ENCODE measurements at regions not wholly inside any gene's neighbourhood (a gene's known extent, or its start where the extent isn't known, plus 50 kb on each side); places are given as distances from the start of the nearest gene placed in this dataset.

DNA sequence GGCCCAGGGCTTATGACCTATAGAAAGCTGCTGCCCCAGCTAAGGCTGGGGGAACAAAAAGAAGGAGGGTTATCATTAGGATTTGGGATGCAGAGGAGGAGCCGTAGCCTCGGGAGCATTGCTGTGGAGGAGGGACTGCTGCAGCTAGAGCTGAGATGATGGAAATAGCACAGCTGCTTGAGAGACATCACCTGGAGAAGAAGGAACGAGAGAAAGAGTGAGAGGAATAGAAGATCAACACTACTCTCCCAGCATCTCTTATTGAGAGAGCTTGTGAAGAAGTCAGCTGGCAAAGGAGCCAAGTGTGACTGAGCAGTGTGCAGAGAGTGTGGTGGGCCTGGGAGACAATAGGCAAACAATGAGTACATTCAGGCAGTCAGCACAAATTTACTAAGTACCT is 100.7 kb upstream of the PLET1 start:
- no peak for DNase-seq

DNA sequence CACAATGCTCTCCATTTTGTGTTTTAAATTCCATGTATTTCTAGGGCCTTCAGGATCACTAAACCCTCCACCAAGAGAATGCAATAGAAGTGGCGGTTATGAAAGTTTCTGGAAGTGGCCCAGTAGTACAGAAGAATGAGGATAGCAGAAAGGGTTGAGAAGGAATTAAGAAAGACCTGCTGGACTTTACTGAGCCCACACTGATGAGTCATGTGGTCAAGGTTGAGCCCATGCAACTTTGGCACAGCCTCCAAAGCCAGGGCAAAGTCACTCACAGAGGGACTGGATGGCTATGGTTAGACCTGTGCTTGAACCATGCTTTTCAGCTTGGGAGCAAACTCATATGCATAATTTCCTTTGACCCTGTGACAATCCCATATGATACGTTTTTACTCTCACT is 102.9 kb upstream of the PLET1 start:
- no peak for DNase-seq

DNA sequence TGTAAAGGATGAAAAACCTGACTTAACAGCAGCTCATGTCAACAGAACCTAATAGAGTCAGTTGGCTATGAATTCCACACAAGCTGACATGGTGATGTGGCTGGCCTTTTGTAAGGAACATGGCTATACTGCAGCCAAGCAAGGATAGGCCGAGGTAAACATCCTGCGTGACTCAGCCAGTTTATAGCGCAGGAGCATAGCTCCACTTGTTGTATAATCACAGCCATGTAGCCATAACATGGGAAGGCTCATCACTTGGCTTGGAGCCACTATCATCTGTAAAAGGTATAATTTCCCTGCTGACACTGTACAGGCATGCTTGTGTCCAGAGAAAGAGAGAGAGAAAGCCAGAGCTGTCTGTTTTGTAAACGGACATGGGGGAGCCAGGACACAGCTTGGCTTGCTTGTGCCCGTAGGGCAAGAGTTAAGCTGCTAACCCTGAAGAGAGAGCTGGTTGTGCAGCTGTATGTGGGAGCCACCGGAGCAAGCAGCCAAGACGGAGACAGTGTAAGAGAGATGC is 104.4 kb upstream of the PLET1 start:
- no peak for DNase-seq

DNA sequence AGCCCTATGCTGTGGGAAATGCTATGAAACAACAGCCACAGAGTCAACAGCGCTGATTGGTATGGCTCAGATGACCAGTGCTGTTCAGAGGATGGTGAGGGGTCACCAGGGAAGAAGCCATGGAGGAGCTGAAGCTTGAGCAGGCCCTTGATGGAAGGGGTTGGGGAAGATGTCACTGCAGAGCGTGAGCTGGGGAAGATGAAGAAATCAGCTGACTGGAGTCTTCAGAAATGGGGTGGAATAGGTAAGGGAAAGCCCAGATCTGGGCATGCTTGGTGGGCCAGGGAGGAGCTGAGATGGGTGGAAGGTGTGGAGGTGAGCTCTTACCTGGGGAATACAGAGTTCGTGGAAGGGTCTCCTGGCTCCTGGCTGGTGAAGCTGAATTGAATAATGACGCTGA is 105.4 kb upstream of the PLET1 start:
- no peak for DNase-seq

DNA sequence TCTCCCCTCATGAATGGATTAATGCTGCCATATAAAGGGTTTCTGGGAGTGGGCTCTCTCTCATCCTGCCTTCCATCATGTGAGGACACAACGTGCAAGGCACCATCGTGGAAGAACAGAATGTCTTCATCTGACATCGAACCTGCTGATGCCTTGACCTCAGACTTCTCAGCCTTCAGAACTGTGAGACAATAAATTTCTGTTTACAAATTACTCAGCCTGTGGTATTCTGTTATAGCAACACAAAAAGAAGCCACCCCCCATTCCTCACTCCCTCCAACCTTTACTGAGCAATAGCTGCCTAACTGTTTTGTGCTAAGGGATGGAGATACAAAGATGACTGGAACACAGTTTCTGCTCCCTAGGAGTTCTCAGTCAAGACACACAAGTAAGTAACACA is 106.1 kb upstream of the PLET1 start:
- no peak for DNase-seq

DNA sequence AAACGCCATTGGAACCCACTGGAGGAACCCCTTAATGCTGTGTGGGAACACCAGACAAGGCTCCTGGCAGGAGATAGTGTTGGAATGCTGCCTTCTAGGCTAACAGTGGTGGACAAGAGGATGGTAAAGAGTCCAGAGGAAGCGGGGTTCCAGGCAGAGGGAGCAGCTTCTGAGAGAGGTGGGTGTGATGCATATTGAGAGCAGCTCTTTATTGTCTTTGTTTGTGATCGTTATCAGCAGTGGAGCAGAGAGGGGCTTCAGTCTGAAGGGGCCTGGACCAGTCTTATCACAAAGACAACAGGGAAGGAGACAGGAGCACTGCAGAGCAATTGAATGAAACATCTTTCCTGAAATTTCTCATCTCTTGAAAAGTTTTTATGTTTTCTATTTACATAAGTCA is 106.8 kb upstream of the PLET1 start:
- no peak for DNase-seq

DNA sequence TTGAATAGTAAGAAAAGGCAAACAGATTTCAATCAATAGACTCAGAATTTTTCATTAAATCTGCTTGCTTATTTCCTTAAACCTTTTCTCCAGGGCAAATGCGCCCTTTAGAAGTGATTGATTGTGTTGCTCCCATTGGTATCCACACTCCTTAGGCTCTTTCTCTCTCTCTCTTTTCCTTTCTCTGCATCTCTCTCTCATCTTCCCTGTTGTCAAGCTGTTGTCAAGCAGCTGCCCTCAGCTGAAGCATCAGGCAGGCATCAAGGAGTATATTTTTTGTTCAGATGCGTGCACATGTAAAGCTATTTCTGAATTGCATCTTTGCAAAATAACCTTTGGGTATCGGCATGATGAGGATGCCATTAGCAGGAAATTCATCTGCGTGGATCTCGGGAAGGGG is 107.2 kb upstream of the PLET1 start:
- DNase-seq, result no peak

DNA sequence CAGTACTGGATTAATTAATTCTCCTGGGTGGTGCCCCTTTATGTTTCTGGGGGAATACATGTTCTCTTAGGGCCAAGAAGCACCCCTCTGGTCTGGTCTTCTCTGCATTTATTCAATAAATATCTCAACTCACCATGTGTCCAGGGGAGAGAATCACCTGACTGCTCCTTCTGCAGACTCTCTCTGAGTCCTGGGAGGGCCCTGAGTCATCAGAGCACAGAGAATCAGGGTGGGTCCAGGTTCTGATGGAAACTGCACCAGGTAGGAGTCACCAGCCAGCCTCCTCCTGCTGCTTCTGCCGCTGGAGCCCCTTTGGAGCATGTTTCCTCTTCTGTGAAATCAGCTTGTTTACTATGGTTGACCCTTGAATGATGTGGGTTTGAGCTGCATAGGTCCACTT is 107.7 kb upstream of the PLET1 start:
- DNase-seq, result no peak

DNA sequence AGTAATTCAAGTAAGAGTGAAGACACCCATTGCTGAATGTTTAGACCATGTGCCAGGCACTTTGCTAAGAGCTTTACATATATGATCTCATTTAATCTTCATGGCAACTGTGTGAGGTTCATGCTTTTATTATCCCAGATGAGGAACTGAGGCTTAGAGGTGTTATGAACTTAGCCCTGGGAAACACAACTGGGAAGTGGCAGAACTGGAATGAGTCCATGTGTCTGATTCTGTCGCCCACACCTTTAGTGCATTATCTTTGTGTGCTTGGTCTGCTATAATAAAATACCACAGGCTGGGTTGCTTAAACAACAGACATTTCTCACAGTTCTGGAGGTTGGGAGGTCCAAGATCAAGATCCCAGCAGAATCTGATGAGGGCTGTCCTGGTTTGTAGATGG is 108.7 kb upstream of the PLET1 start:
- no peak for DNase-seq

DNA sequence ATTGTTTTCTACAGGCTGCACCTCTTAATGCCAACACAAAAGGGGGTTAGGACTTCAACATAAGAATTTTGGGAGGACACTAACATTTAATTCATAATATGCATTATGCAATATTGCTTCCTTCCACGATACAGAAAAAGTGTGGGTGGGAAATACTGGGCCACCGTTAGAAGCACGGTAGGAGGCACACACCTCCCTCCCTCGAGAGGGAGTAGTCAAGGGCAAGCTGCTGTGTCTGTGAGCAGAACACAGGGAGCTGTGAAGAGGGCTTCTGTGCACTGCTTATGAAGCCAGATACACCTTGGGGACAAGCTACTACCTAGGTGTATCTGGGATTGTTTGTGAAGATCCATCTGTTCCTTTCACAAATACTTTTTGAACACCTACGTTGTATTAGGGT is 109.3 kb upstream of the PLET1 start:
- no peak for DNase-seq

DNA sequence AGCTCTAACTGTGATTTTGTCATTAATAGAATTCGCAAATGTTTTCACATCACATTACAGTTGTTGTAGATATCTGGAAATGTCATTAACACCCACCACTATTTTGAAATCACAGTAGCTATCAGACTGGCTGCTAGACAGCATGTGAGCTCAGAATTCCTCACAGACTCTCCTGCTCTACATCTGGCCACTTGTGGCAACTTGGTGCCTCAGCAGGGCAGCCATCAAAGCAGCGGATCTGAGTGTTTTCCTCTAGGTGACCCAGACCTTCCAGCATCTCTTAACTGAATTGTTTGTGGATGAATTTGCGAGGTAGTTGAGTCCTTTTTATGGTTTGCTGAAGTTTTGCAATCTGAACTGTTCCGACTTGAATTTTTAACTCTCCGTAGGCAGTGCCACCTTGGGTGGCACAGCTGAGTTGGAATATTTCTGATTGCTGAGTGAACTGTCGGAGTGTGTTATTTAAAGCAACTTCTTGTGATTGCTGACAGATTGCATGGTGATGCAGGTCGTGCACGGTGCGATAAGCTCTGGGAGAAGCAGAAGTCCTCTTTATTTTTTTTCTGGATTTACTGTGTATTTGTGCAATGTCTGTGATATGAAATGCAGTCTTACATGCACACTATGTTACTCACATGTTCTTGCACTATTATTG is 114.0 kb upstream of the PLET1 start:
- DNase-seq, result no peak

DNA sequence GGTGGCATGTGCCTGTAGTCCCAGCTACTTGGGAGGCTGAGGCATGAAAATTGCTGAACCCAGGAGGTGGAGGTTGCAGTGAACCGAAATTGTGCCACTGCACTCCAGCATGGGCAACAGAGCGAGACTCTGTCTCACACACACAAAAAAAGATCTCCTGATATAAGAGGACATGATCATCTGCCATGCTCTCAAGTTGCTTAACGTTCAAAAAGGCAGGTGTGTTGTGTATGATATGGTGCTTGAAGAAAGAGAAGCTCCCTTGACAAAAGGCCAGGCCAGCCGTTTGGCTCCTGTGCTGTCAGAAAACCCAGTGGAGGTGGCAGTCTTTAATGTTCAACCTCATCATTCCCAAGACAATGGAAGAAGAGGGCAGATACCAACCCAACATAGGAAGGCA is 117.3 kb upstream of the PLET1 start:
- DNase-seq, result peak; percentile 67

DNA sequence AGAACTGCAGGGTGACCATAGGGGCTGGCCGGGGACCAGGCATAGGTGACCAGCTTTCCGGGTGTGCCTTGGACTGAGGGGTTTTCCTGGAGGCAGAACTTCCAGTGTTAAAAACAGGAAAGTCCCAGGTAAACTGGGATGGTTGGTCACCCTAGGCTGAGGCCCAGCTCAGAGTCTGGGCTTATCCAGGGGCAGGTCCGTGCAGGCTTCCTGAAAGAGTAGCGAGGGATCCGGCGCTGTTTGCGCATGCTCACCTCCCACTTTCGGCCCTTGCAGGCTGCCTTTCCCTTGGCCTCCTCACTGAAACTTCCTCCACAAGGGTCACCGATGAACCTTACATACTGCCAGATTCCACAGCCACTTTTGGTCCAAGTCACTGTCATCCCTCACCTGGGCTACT is 119.8 kb upstream of the PLET1 start:
- no peak for DNase-seq

DNA sequence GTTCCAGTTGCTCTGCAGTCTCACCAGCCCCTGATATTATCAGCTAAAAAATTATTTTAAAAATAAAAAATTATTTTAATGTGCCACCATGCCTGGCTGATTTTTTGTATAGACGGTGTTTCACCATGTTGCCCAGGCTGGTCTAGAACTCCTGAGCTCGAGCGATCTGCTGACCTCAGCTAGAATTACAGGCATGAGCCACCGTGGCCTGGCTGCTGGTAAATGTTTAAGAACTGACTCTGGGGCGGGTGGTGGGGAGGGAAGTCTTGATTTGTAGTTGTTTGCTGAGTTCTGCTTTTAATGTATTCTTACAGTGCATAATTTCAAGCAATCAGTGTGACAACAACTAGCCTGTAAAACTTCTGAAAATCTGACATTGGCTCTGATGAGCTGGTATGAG is 120.9 kb upstream of the PLET1 start:
- DNase-seq, result no peak

DNA sequence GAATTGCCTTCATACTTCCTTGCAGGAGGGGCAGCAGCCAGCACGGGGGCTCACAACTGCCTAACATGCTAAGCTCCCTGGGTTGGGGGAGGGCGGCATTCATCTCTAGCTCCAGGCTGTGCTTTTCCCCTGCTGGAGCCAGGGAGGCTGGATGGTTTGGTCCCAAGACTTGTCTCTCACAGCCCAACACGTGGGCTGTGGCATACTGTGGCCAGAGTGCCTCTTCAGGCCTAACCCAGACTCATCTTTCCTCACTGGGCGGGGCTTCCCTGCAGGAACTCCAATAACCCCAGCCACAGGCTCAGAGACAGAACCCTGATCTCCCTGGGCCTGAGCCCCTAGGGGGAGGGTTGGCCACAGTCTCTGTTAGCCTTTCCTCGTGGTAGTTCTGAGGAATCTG is 121.9 kb upstream of the PLET1 start:
- DNase-seq, result no peak

DNA sequence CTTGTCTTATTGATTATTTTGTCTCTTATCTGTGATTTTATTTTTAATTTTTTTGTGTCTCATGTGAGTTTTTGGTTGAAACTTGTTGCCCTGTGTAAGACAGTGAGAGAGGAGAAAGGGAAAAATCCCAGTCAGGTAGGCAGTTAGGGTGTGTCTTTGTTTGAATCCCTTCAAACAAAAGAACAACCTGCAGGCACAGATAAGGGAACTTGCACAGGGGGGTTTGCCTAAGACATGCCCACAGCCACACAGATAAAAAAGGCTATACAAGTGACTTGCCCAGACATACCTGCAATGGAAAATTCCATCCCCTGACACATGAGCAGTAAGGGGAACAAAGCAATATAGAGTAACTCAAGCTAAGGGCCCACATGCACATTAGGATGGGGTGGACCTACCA is 127.8 kb upstream of the PLET1 start:
- no peak for DNase-seq

DNA sequence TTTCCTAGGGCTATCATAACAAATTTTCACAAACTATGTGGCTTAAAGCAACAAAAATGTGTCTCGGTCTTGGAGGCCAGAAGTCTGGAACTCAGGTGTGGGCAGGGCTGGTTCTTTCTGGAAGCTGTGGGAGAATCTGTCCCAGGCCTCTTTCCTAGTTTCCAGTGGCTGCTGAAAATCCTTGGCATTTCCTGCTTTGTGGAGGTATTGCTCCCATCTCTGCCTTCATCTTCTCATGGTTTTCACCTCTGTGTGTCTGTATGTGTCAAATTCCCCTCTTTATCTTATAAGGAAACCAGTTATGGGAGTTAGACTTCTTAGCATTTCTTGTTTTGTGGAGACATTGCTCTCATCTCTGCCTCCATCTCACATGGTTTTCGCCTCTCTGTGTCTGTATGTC is 130.4 kb upstream of the PLET1 start:
- no peak for DNase-seq

DNA sequence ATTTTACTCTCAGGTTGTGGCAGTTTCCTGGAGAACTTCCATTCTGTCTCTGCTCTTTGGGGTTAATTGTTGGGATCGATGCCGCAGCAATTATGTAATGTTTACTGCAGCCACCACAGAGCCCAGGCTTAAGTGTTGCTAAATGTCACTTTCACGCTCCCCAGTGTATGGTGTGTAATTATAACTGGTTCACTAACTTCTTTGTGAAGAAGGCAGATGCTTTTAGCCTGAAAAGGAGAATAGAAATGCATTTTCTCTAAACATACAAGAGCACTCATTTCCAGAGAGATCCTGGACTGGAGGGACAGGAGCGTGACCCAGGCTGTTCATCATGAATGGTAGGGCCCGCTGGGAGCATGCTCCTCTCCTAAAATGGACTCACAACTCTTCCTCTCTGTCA is 132.2 kb upstream of the PLET1 start:
- DNase-seq, result no peak

DNA sequence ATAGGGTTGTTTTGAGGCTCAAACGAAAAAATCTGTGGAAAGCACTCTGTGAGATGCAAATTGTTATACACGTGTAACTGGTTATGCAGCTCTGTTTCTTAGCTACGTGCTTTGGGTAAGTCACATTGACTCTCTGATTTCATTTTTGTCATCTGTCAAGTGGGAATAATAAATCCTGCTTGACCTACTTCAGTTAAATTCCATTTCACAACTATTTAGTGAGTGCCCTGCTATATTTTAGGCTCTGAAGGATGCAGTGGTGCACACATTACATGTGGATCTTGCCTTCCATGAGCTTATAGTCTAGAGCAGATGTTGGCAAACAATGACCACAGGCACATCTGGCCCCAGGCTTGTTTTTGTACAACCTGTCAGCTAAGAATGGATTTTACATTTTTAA is 133.6 kb upstream of the PLET1 start:
- no peak for DNase-seq

DNA sequence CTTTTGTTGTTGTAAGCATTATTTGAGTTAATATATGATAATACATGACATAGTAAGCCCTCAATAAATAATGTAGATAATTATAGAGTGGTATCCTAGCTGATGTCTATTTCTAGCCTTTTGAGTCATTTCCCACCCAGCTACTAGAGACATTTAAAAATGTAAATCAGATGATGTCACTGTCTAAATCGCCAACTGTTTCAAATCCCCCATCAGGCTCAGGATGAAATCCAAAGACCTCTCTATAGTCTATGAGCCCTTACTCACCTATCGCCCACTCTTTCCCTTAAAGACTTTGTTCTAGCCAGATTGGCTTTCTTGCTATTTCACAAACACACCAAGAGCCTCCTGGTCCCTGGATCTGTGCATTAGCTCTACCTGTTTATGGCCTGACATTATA is 135.4 kb upstream of the PLET1 start:
- no peak for DNase-seq

DNA sequence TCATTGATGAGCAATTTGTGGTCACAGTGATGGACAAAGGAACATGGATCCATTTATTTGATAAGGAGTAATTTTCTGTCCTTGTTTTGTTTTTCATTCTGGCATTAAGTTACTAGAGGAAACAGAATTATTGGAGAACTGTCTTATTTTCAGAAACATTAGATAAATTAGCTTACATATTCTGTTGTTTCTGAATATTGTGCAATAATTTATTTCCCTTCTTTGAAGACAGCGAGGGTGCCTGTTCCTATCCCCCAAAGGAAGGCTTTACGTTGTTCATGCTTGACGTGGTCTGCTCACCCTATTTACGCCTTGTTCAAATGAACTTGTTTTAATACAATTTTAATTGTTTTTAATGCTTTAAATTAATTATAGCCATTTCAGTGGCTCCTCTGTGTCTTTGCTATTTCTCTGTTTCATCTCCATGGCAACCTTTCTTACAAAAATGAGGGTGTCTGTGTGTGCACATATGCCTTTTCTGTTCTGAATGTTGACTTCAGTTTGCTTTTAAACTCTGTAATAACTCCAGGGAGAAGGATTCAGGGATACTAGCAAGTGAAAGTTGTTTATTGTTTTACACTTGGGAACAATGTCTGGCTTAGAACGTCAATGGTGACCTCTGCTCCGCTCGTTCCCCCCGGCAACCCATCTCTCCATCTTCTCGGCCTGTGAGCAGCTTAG is 138.3 kb upstream of the PLET1 start:
- no peak for DNase-seq

DNA sequence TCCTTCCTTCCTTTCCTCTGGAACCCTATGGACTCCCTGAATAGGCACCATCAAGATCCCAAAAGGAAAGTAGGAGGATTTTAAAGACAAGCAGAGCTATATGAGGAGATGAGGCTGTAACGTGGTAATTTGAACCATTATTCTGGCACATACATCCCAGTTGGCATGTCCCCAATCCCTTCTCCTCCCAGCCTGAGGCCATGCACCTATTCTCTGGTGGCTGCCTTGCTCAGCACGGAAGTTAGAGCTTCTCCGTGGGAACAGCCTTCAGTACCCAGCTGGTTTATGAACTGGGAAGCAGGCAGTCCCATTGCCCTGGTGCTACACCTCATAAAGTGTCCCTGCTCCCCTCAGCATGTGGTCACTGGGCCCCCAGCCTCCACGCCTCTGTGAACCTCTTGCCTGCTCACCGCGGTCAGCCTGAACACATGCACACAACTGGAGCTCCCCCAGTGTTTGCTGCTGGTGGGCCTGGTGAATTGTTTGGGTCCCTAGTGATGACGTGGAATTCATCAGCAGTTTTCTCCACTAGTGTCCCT is 139.9 kb upstream of the PLET1 start:
- DNase-seq, result peak; percentile 43

DNA sequence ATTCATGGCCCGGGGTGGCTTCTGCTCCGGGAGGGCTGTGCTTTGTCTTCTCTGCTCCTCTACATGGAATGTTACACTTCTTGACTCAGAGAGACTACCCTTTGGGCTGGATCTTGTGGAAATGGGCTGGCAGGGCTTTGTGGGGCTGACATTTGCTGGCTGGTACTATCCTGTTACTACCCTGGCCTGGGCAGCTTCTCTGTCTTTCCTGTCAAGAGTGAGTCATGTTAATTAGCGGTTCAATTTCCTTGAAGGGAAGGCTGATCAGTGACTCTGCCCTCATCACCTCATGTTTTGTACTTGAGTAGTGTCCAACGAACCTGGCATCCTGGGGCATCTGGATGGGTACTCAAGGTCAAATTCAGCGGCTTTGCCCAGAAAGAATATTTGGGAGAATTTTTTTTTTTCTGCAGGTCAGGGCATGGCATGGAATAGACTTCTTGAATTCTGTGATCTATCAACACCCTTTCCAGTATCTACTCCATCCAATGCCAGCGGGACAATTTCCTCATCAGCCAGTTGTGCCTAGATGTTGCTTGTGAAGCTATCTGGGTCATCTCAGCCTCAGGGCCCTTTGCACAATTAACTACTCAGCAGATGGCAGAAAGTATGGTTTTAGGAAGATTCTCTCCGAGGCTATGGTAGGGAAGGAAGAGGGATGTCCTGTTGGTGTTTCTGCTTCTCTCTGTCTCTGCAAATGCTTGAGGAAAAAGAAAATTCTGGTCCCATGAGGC is 140.5 kb upstream of the PLET1 start:
- no peak for DNase-seq

DNA sequence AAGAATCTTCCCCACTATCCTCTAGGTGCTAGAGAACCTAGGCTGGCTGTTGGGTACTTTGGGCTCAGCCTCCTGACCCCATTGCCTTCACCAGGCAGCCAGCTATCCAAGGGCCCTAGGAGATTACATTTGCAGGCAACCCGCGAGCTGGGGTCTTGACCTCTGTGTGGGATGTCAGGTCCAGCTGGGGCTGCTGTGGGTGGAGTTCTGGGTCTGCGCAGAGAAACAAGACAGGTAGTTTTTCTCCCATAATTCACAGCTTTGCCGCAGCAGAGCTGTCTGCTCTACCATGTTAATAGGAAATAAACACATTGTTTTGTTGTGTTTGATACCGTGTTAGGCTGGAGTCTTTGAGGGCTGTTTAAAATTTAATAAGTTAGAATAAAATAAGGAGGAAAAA is 142.8 kb upstream of the PLET1 start:
- DNase-seq, result no peak
